NCI-H2171 treated with DMSO at 0.1 percent for 48 hours (cell line): ENCODE measurements at regions not wholly inside any gene's neighbourhood (a gene's known extent, or its start where the extent isn't known, plus 50 kb on each side); places are given as distances from the start of the nearest gene placed in this dataset.
A peak's percentile ranks its signal among the peaks of the same experiment; 100 is the strongest.
"Not testable (repeated sequence)": the region's sequence is repeated elsewhere in the genome, so short reads cannot be mapped to it uniquely, and the experiment has no call there.

Experiments
- DNase-seq: peaks from one replicate; lab custom pipeline; 2025; lab: John Stamatoyannopoulos, UW

DNA sequence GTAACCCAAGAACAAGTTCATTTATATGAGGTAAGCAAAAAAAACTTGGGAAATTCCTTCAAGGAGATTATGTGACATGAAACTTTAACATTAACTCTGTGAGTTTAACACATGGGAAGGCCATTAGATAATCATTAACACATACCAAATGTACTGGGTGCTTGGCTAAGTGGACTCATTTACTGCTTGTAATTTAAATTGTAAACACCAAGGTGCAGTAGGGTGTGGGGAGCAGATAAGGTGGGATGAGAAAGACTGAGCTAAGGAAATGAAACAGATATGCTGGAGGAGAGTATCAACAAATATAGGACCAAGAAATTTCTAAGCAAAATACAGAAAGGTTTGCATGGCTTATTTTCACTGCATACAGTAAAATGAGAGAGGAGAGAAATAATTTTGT is 2384.8 kb upstream of the ACO1 start:
- DNase-seq, result no peak

GRCh38 chr9:30010691-30011090 is 2373.8 kb upstream of the ACO1 start:
- no peak for DNase-seq

GRCh38 chr9:30012622-30013021 is 2371.8 kb upstream of the ACO1 start:
- DNase-seq, result no peak

DNA sequence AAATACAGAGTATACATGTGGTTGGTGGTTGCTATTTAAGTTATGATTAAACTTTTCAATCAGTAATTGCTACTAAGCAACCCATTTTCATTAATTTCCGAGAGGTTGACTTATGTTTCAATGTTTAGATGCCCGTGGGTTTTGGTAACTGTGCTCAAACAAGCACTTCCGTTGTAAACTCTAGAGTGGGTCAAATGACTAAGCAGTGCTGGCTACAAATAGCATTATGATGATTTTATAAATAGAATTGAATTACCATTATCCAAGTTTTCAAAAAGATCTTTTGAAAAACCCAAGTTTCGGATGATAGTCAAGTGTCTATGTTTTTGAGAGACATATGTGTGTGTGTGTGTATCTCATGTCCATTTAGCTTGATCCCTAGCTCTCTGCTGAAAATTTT is 2369.4 kb upstream of the ACO1 start:
- DNase-seq, result no peak

DNA sequence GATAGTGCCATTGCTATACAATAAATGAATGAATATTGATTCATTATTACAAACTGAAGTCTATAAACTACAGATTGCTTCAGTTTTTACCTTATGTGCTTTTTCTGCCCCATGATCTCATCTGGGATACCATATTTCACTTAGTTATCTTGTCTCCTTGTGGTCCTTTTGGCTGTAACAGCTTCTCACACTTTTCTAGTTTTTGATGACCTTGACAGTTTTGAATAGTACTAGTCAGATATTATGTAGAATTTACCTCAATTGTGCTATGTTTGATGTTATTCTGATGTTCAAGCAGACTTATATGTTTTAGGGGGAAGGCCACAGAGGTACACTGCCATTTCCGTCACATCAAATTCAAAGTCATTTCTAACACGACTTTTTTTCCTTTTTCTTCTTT is 2364.3 kb upstream of the ACO1 start:
- no peak for DNase-seq

DNA sequence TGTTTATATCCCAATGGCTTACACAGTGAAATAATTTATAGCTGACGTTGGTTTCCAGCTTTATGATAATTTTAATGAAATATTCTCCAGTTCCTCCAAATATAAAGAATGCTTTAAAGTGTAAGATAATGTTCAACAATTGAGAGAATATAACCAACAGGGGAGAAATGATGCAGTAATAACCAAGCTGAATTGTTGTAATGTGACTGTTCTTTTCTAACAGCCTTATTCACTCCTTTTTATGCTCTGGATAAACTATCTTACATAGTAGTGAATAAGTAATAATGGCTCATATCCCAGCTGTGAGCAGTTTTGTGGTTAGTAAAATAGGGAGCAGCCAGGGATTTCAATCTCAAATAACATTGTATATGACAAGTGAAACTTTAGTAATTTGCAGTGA is 2348.7 kb upstream of the ACO1 start:
- no peak for DNase-seq

DNA sequence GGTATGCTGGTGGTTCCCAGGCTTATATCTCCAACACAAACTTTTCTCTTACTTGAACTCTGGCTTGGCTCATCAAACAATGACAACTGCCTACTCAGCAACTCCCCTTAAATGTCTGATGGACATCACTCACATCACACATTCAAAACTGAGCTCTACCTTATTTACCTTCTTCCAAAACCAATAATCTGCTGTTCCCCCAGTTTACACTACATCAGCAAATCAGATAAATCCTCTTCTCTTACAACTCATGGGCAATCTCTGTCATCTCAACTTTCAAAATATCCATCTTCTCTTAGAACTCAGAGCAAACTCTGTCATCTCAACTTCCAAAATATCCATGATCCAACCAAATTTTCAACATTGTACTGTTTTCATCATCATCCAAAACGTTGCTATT is 2347.9 kb upstream of the ACO1 start:
- no peak for DNase-seq

DNA sequence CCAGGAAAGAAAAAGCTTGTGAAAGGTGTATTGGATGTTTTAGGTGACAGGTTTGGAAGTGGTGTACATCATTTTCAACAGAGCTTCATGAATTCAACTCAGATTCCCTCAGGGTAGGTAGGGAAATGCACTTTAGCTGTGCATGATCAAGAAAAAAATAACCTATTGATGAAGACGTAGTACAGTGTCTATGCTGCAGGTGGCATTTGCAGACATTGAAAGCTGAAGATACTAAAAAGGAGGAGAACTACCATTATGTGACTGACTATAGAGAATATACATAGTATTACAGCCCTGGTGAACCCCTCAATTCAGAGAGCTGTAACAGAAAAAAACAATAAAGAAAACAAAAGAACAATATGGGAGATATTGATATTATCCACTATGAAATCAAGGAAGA is 2344.7 kb upstream of the ACO1 start:
- peak; percentile 0 for DNase-seq

GRCh38 chr9:30048396-30048795 is 2336.0 kb upstream of the ACO1 start:
- no peak for DNase-seq

DNA sequence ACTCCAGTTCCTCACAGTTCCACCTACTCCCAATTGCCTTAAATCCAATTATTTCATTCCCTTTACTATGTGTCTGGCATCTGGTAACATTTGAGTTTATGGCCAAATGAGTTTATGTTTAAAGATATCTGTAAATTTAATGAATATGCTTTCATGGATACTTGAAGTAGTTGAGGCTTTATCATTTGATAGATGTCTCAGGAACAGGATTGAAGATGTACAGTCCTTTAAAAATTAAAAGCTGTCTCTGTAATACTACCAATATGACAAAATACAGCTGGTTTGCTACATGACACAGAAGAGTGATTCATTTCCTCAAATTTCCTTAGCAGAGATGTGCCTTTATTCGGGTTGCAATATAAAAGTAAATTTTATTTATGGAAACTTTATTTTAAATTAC is 2326.0 kb upstream of the ACO1 start:
- DNase-seq, result no peak

- DNase-seq, result peak; percentile 62
Observed at GRCh38 chr9:30060976-30061375, 2323.5 kb upstream of the ACO1 start.

DNA sequence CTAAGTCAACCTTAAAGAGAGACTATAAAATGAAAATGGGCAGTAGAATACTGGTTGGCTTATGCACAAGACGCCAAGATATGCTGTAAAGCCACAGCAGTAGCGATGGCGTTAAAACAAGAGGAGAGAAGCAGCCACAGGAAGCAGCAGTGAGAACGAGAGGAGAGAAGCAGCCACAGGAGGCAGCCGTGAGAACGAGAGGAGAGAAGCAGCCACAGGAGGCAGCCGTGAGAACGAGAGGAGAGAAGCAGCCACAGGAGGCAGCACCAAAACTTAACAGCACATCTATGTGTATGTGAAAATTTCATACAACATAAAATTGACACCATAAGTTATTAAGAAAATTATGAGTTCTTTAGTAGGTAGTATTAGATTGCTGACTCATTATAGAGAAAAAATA is 2318.6 kb upstream of the ACO1 start:
- no peak for DNase-seq

GRCh38 chr9:30069236-30069635 is 2315.2 kb upstream of the ACO1 start:
- DNase-seq, result not testable (repeated sequence)

- no peak for DNase-seq
Observed at GRCh38 chr9:30075022-30075421, 2309.4 kb upstream of the ACO1 start.

DNA sequence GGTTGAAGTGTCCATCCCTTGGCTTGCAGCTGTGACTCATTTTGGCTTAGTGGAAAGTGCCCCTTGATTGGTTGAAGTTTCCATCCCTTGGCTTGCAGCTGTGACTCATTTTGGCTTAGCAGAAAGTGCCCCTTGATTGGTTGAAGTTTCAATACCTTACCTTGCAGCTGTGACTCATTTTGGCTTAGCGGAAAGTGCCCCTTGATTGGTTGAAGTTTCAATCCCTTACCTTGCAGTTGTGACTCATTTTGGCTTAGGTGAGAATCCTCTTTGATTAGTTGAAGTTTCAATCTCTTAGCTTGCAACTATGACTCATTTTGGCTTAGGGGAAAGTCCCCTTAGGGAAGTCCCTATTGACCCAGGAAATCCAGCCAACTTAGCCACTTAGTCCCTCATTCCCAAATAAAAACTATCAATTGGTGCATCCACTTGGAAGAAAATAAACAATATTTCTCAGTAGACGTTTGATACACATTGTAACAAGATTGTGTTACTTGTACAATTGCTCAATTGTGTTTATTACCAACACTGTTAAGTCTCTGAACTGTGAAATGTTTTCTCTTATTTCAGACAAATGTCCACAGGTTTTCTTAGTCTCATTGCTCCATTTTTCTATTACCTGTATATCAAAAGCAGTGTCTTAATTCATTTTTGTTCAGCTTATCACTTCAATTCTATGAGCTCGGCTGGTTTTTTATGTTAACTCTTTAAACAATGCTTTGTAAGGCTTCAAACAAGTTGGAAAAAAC is 2308.8 kb upstream of the ACO1 start:
- DNase-seq, result no peak

DNA sequence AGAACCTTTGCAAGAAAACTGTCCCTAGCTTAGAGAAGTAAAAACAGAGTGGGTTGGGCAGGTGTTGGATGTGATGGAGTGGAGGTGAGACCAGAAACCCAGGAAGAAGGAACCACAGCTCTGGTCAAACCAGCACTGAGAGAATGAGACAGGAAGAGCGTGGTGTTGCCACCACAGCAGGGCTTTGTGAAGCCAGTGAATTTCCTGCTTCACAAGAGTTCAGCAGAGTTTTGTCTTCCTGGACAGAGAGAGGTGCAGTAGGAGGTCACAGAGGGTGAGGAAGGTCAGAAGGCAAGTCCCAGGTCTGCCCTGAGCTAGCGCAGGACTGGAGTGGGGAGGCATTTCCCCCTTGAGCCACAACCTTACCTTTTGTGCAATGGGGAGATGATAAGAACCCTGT is 2306.2 kb upstream of the ACO1 start:
- no peak for DNase-seq

DNA sequence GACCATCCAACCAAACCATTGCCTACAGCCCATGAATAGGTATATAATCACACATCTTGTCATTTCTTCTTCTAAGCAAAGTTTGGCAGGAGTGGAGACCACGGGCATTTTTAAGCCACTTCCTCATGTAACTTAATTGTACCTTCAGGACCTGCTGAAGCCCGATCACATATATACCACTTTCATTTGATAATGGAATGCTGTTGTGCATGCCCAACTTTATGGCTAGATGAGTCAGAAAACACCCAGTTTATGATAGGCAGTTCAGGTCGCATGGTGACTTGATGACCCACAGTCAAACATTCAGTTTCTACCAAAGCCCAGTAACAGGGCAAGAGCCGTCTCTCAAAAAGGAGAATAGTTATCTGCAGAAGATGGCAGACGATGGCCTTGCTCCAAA is 2295.0 kb upstream of the ACO1 start:
- DNase-seq, result no peak

- DNase-seq, result no peak
Observed at GRCh38 chr9:30103647-30104394, 2280.6 kb upstream of the ACO1 start.

GRCh38 chr9:30107134-30107533 is 2277.3 kb upstream of the ACO1 start:
- DNase-seq, result not testable (repeated sequence)

DNA sequence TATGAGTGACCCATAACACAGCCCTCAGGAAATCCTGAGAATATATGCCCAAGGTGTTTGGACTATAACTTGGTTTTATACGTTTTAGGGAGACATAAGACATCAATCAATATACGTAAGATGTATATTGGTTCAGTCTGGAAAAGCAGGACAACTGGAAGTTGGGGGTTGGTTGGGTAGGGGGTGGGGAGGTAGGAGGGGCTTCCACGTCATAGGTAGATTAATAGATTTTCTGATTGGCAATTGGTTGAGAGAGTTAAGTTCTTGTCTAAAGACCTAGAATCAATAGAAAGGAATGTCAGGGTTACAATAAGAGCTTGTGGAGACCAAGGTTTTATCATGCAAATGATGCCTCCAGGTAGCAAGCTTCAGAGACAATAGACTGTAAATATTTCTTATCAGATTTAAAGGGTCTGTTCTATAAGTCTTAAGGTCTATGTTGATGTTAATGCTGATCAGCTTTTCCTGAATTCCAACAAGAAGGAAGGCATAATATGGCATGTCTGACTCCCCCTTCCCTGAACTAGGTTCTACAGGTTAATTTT is 2267.7 kb upstream of the ACO1 start:
- DNase-seq, result no peak

- DNase-seq, result no peak
Observed at GRCh38 chr9:30120666-30121065, 2263.8 kb upstream of the ACO1 start.

DNA sequence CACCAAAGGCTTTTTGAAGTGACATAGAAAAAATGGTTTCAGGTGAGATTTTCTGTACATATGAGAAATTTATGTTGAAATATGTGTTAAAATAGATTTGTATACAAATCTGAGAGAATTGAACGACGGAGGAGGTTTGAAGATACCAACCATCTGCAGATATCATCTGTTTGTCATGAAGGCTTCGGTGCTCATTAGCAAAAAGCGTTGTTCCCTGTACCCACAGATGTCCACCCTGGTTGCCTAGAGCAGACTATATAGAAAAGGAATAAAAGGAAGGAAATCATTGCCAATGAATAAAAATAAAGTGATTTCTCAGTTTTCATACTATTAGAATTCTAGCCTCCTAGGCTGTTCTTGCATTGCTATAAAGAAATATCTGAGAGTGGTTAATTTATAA is 2262.8 kb upstream of the ACO1 start:
- no peak for DNase-seq

GRCh38 chr9:30125881-30126280 is 2258.6 kb upstream of the ACO1 start:
- DNase-seq, result no peak
